Large intestine (tissue), 3 donors: ENCODE measurements at regions not wholly inside any gene's neighbourhood (a gene's known extent, or its start where the extent isn't known, plus 50 kb on each side); places are given as distances from the start of the nearest gene placed in this dataset.

Source experiments
- DNase-seq, 2 donors: peaks; one replicate each; pipeline versions ENCODE4 v3.0.0 to v3.0.0-alpha.2; 2013
- H3K27ac ChIP-seq: one replicate; pipeline ENCODE4 v1.5.1; 2013; ENCODE audit warnings: low read length
- H3K27me3 ChIP-seq: 2 replicates; pipeline ENCODE4 v1.6.1; 2013; ENCODE audit warnings: low read length; ENCODE audit not compliant: control insufficient read depth, insufficient read depth
- H3K36me3 ChIP-seq: 2 replicates; pipeline ENCODE4 v1.6.1; 2013; ENCODE audit warnings: low read length; ENCODE audit not compliant: control insufficient read depth, insufficient read depth
- H3K4me1 ChIP-seq: one replicate; pipeline ENCODE4 v1.6.1; 2013; ENCODE audit warnings: low read length; ENCODE audit not compliant: control insufficient read depth, insufficient read depth
- H3K4me3 ChIP-seq: one replicate; pipeline ENCODE4 v1.5.1; 2013; ENCODE audit warnings: low read length
- H3K9me3 ChIP-seq: one replicate; pipeline ENCODE4 v1.6.1; 2013; ENCODE audit warnings: mild to moderate bottlenecking, low read depth, low read length, moderate library complexity; ENCODE audit not compliant: control insufficient read depth
- WGBS: methylation state at CpG from one replicate; pipeline ENCODE4 v1.1.5; 2013; ENCODE audit warnings: low lambda C conversion rate; ENCODE audit not compliant: insufficient coverage; 5-methylcytosine and 5-hydroxymethylcytosine counted together

- Histone ChIP-seq H3K27ac (no peak overlapping the region), H3K4me1 (no peaks in the 10 kb centered on the region), H3K4me3 (no peak overlapping the region), H3K36me3 (no peaks in the 10 kb centered on the region), H3K27me3 (no peaks in the 10 kb centered on the region), H3K9me3 (no peaks in the 10 kb centered on the region)
- DNase-seq: no peak
- no CpG with 5 or more reads among the region's 1 CpG for WGBS
Observed at GRCh38 chr6:117818449-117818848, 88.6 kb upstream of the SLC35F1 start.

GRCh38 chr6:117829594-117830319 is 77.3 kb upstream of the SLC35F1 start:
- Histone ChIP-seq H3K27me3 (no peaks in the 10 kb centered on the region), H3K4me1 (no peaks in the 10 kb centered on the region), H3K27ac (no peak overlapping the region), H3K9me3 (no peaks in the 10 kb centered on the region), H3K36me3 (no peaks in the 10 kb centered on the region), H3K4me3 (no peak overlapping the region)
- 5% methylated on average over 4 of the region's 8 CpGs for WGBS
- DNase-seq: no peak

- H3K27ac ChIP-seq: no peak overlapping the region
- H3K9me3 ChIP-seq: no peaks in the 10 kb centered on the region
- no peak for DNase-seq
- no peak overlapping the region for H3K4me3 ChIP-seq
- no peaks in the 10 kb centered on the region for H3K27me3 ChIP-seq
- WGBS: no CpG with 5 or more reads among the region's 3 CpGs
- no peaks in the 10 kb centered on the region for H3K4me1 ChIP-seq
- no peaks in the 10 kb centered on the region for H3K36me3 ChIP-seq
Observed at GRCh38 chr6:117837261-117837660, 69.8 kb upstream of the SLC35F1 start.

- Histone ChIP-seq H3K27ac (no peak overlapping the region), H3K4me3 (no peak overlapping the region), H3K36me3 (no peaks in the 10 kb centered on the region), H3K9me3 (no peaks in the 10 kb centered on the region), H3K27me3 (no peaks in the 10 kb centered on the region), H3K4me1 (no peaks in the 10 kb centered on the region)
- DNase-seq: no peak
- no CpG with 5 or more reads among the region's 2 CpGs for WGBS
Observed at GRCh38 chr6:117840541-117840983, 66.5 kb upstream of the SLC35F1 start.

- Histone ChIP-seq H3K4me1 (no peaks in the 10 kb centered on the region), H3K27ac (no peak overlapping the region), H3K9me3 (no peaks in the 10 kb centered on the region), H3K36me3 (no peaks in the 10 kb centered on the region), H3K27me3 (no peaks in the 10 kb centered on the region), H3K4me3 (no peak overlapping the region)
- no peak for DNase-seq
Observed at GRCh38 chr6:117847912-117848311, 59.2 kb upstream of the SLC35F1 start.

- no peak overlapping the region for H3K27ac ChIP-seq
- H3K36me3 ChIP-seq: no peaks in the 10 kb centered on the region
- no peaks in the 10 kb centered on the region for H3K4me1 ChIP-seq
- H3K4me3 ChIP-seq: no peak overlapping the region
- H3K9me3 ChIP-seq: no peaks in the 10 kb centered on the region
- DNase-seq: no peak
- WGBS: 100% methylated on average over 1 of the region's 1 CpG
- H3K27me3 ChIP-seq: no peaks in the 10 kb centered on the region
Observed at GRCh38 chr6:117849087-117849486, 58.0 kb upstream of the SLC35F1 start.
